DOHH2 (cell line): ENCODE measurements at regions not wholly inside any gene's neighbourhood (a gene's known extent, or its start where the extent isn't known, plus 50 kb on each side); places are given as distances from the start of the nearest gene placed in this dataset.

Experiments used
- EZH2phosphoT487 ChIP-seq: fragments of 200-600 bp; sonication (generic); IDR thresholded peaks from 2 replicates; pipeline ENCODE4 v1.6.1; 2017; ENCODE audit warnings: borderline replicate concordance, mild to moderate bottlenecking, antibody characterized with exemption, low read length, moderate library complexity, mixed read lengths
- TF ChIP-seq, protein P1 (sequence below): fragments of 200-600 bp; sonication (generic); IDR thresholded peaks from one replicate; pipeline ENCODE4 v1.5.1; 2014; ENCODE audit warnings: antibody characterized with exemption, mild to moderate bottlenecking, low read depth, low read length; ENCODE audit not compliant: poor library complexity, severe bottlenecking

DNA sequence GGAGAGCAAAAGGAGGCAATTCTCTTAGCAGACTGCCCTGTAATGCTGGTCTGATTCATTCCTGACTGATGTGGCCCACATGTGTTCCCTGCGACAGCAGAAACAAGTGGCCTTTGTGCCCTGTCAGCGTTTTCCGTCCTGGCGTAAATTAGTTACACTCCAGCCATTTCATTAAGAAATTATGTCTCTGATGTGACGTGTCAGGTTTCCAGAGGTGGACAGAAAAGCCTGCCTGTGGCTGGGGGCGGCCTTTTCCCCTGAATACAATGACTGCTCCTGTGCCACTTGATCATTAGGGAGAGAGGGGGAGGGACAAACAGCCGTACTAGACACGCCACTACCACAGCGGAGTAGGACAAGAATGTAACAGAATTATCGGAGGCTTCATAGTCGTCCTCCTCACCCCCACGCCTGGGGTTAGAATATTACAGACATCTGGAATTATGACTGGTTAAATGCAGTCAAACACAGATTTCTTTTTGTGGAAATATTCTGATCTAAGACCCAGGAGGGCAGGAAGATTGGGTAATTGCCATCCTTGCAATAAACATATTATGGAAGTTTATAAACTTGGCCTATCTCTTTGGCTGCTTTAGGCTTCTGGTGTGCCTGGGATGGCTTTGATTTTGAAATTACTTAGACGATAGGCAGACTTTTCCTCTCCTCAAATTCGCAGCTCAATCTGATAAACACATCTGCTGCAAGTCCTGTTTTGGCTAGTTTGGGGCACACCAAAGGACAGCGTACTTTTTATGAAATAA, 146.2 kb upstream of the BCOR start:
- TF ChIP-seq, protein P1, sequence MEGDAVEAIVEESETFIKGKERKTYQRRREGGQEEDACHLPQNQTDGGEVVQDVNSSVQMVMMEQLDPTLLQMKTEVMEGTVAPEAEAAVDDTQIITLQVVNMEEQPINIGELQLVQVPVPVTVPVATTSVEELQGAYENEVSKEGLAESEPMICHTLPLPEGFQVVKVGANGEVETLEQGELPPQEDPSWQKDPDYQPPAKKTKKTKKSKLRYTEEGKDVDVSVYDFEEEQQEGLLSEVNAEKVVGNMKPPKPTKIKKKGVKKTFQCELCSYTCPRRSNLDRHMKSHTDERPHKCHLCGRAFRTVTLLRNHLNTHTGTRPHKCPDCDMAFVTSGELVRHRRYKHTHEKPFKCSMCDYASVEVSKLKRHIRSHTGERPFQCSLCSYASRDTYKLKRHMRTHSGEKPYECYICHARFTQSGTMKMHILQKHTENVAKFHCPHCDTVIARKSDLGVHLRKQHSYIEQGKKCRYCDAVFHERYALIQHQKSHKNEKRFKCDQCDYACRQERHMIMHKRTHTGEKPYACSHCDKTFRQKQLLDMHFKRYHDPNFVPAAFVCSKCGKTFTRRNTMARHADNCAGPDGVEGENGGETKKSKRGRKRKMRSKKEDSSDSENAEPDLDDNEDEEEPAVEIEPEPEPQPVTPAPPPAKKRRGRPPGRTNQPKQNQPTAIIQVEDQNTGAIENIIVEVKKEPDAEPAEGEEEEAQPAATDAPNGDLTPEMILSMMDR = no peak
- no peak for TF ChIP-seq EZH2phosphoT487
